ENCODE measurements at regions not wholly inside any gene's neighbourhood (a gene's known extent, or its start where the extent isn't known, plus 50 kb on each side); places are given as distances from the start of the nearest gene placed in this dataset. TPM values are rescaled to one million over a fixed set of nuclear protein-coding genes. Genes with fewer than 3 reads are reported as not detected.

DNA sequence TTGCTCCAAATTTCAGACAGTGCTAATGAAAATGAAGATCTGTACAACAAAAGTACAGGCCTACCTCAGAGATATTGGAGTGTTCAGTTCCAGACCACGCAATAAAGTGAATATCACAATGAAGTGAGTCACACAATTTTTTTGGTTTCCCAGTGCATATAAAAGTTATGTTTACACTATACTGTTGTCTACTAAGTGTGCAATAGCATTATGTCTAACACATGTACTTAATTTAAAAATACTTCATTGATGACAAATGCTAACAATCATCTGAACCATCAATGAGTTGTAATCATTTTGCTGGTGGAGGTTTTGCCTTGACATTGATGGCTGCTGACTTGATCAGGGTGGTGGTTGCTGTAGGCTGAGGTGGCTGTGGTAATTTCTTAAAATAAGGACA is 60.6 kb upstream of the E2F8 start:
- H4K20me1 ChIP-seq (ENCODE audit: insufficient read depth, poor library complexity, severe bottlenecking) = no peaks in the 10 kb centered on the region
- 97% methylated on average over 1 of the region's 1 CpG for WGBS (ENCODE audit: low lambda C conversion rate, missing lambda C conversion rate)
- no peak for DNase-seq (ENCODE audit: low spot score)
- H3K36me3 ChIP-seq (replicated peaks; ENCODE audit: insufficient read depth, low read depth) = no peaks in the 10 kb centered on the region
- H3K4me3 ChIP-seq = no peak overlapping the region
- H3K4me2 ChIP-seq = no peak overlapping the region
- H3K9me2 ChIP-seq (replicated peaks; ENCODE audit: insufficient read depth) = no peaks in the 10 kb centered on the region
- no peaks in the 10 kb centered on the region for H3K27me3 ChIP-seq
- H3K9me3 ChIP-seq (ENCODE audit: low read depth) = no peaks in the 10 kb centered on the region
- H3K4me1 ChIP-seq (ENCODE audit: insufficient read depth) = no peaks in the 10 kb centered on the region
- TF ChIP-seq EZH2phosphoT487 (IDR thresholded peaks at IDR 0.05; ENCODE audit: low read depth, severe bottlenecking, unreplicated experiment) (no peak), EZH2 (IDR thresholded peaks at IDR 0.05; ENCODE audit: borderline replicate concordance) (no peak)
- TF ChIP-seq, protein P1, sequence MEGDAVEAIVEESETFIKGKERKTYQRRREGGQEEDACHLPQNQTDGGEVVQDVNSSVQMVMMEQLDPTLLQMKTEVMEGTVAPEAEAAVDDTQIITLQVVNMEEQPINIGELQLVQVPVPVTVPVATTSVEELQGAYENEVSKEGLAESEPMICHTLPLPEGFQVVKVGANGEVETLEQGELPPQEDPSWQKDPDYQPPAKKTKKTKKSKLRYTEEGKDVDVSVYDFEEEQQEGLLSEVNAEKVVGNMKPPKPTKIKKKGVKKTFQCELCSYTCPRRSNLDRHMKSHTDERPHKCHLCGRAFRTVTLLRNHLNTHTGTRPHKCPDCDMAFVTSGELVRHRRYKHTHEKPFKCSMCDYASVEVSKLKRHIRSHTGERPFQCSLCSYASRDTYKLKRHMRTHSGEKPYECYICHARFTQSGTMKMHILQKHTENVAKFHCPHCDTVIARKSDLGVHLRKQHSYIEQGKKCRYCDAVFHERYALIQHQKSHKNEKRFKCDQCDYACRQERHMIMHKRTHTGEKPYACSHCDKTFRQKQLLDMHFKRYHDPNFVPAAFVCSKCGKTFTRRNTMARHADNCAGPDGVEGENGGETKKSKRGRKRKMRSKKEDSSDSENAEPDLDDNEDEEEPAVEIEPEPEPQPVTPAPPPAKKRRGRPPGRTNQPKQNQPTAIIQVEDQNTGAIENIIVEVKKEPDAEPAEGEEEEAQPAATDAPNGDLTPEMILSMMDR (IDR thresholded peaks at IDR 0.05; ENCODE audit: poor library complexity) = no peak
- no peaks in the 10 kb centered on the region for H3K79me2 ChIP-seq
- no peak overlapping the region for H2AFZ ChIP-seq
- no peak overlapping the region for H3K27ac ChIP-seq

DNA sequence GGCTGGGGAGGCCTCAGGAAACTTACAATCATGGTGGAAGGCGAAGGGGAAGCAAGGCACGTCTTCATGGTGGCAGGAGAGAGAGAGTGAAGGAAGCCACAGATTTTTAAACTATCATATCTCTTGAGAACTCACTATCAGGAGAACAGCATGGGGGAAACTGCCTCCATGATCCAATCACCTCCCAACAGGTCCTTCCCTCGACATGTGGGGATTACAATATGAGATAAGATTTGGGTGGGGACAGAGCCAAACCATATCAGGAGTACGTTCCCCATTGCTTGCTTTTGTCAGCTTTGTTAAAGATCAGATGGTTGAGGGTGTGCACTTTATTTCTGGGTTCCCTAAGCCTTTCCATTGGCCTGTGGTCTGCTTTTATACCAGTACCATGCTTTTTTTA is 53.7 kb upstream of the E2F8 start:
- Histone ChIP-seq H3K27me3 (no peaks in the 10 kb centered on the region), H3K36me3 (replicated peaks; ENCODE audit: insufficient read depth, low read depth) (no peaks in the 10 kb centered on the region), H3K79me2 (no peaks in the 10 kb centered on the region), H4K20me1 (ENCODE audit: insufficient read depth, poor library complexity, severe bottlenecking) (no peaks in the 10 kb centered on the region), H2AFZ (no peak overlapping the region), H3K27ac (no peak overlapping the region), H3K4me2 (no peak overlapping the region), H3K9me2 (replicated peaks; ENCODE audit: insufficient read depth) (no peaks in the 10 kb centered on the region), H3K4me1 (ENCODE audit: insufficient read depth) (no peaks in the 10 kb centered on the region), H3K4me3 (no peak overlapping the region), H3K9me3 (ENCODE audit: low read depth) (no peaks in the 10 kb centered on the region)
- 64% methylated on average over 4 of the region's 4 CpGs for WGBS (ENCODE audit: low lambda C conversion rate, missing lambda C conversion rate)
- DNase-seq (ENCODE audit: low spot score) = no peak
- TF ChIP-seq, protein P1 (IDR thresholded peaks at IDR 0.05; ENCODE audit: poor library complexity) = no peak
- TF ChIP-seq EZH2phosphoT487 (IDR thresholded peaks at IDR 0.05; ENCODE audit: low read depth, severe bottlenecking, unreplicated experiment) (no peak), EZH2 (IDR thresholded peaks at IDR 0.05; ENCODE audit: borderline replicate concordance) (no peak)

DNA sequence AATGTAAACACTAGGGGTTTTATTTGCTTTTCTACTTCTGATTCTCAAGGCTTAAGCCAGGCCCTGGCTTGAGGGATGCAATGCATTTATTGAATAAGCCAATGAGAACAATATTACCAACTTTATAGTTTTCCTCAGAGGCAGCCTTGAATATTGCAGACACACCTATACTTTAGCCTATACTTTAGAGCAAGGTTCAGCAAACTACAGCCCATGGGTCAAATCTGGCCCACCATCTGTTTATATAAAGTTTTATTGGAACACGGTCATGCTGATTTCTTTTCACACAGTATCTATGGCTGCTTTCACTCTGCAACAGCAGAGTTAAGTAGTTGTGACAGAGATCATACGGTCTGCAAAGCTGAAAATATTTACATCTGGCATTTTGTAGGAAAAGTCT is 50.3 kb upstream of the E2F8 start:
- no peak overlapping the region for H3K27ac ChIP-seq
- H3K4me1 ChIP-seq (ENCODE audit: insufficient read depth) = no peaks in the 10 kb centered on the region
- no peaks in the 10 kb centered on the region for H3K36me3 ChIP-seq (replicated peaks; ENCODE audit: insufficient read depth, low read depth)
- TF ChIP-seq EZH2 (IDR thresholded peaks at IDR 0.05; ENCODE audit: borderline replicate concordance) (no peak), EZH2phosphoT487 (IDR thresholded peaks at IDR 0.05; ENCODE audit: low read depth, severe bottlenecking, unreplicated experiment) (no peak)
- TF ChIP-seq, protein P1 (IDR thresholded peaks at IDR 0.05; ENCODE audit: poor library complexity) = no peak
- H3K9me3 ChIP-seq (ENCODE audit: low read depth) = no peaks in the 10 kb centered on the region
- no peaks in the 10 kb centered on the region for H3K79me2 ChIP-seq
- WGBS (ENCODE audit: low lambda C conversion rate, missing lambda C conversion rate) = 30% methylated on average over 2 of the region's 2 CpGs
- no peak for DNase-seq (ENCODE audit: low spot score)
- no peaks in the 10 kb centered on the region for H3K27me3 ChIP-seq
- H3K4me2 ChIP-seq = no peak overlapping the region
- no peak overlapping the region for H3K4me3 ChIP-seq
- no peaks in the 10 kb centered on the region for H3K9me2 ChIP-seq (replicated peaks; ENCODE audit: insufficient read depth)
- no peak overlapping the region for H2AFZ ChIP-seq
- no peaks in the 10 kb centered on the region for H4K20me1 ChIP-seq (ENCODE audit: insufficient read depth, poor library complexity, severe bottlenecking)

Small RNA genes lying in the stretch of these regions (microRNA-seq; reads per million reads assigned to microRNA genes)
- gene MIR4486 = not detected

Small RNA genes lying in the stretch of these regions (small RNA-seq; reads per million reads assigned to genes)
- gene MIR4486 (not detected), gene RF00408 (not detected), gene RNA5SP335 (not detected)
